Muscle of back (tissue), 3 donors: ENCODE measurements at regions not wholly inside any gene's neighbourhood (a gene's known extent, or its start where the extent isn't known, plus 50 kb on each side); places are given as distances from the start of the nearest gene placed in this dataset.
A peak's percentile ranks its signal among the peaks of the same experiment; 100 is the strongest.
"Not testable (repeated sequence)": the region's sequence is repeated elsewhere in the genome, so short reads cannot be mapped to it uniquely, and the experiment has no call there.

Experiments
- DNase-seq, 3 donors: peaks; one replicate each; pipeline versions ENCODE4 v3.0.0 to v3.0.0-alpha.2; 2013

DNA sequence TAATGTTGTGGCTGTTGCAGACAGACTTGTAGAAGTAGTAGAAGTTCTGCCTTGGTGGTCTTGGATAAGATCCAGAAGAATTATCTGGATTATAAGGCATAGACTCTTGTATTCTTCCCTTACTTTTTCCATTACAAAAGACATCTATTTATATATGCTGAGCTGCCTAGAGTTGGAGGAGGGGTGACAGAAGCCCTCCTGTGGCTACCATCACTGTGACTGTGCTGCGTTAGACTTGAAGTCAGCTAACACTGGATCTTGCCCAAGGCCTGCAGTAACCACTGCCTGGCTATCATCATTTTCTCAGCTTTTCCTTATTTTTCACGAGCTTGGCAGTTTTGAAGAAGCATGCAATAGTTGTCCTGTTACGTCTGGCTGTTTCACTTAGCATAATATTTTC, 684.8 kb upstream of the BCHE start:
- DNase-seq = no peak

DNA sequence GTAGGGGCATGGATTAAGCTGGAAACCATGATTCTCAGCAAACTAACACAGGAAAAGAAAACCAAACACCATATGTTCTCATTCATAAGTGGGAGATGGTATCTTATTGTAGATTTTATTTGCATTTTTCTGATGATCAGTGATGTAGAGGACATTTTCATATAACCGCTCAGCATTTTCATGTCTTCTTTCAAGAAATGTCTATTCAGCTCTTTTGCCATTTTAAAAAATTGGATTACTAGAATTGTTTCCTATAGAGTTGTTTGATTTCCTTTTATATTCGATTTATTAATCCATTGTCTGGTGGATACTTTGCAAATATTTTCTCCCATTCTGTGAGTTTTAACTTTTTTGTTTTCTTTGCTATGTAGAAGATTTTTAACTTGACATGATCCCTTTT, 682.2 kb upstream of the BCHE start:
- DNase-seq = no peak

DNA sequence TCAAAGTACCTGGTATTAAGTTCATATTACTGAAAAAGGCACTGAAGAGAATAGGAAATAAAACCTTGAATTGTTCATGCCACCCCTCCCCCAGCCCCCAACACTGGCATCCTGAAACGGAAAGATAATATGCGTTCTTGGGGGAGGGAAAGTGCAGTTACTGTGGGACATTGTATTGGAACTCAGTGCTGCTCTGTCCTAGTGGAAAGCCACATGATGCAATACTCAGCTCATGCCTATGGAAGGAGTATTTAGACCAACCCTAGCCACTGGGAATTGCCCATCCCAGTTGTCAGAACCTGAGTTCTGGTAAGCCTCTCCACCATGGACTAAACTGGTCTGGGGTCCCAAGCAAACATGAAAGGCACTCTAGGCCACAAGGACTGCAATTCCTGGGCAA, 680.8 kb upstream of the BCHE start:
- no peak for DNase-seq

DNA sequence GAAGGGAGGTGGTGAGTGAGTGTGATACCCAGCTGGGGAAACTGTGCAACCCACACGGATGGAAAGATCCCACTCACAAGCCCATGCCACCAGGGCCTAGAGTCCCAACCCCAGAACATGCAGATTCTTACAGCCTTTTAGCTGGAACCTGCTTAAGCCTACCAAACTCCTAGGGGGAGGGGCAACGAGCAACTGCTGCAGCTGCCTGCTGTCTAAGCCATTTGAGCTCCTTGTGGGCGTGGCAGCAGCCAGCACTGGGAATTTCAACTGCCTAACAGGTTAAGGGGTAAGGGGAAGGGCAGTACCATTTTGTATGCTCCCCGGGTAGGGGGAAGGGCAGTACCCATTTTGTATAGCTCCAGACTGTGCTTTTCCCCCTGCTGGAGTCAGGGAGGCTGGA, 673.2 kb upstream of the BCHE start:
- DNase-seq = no peak

DNA sequence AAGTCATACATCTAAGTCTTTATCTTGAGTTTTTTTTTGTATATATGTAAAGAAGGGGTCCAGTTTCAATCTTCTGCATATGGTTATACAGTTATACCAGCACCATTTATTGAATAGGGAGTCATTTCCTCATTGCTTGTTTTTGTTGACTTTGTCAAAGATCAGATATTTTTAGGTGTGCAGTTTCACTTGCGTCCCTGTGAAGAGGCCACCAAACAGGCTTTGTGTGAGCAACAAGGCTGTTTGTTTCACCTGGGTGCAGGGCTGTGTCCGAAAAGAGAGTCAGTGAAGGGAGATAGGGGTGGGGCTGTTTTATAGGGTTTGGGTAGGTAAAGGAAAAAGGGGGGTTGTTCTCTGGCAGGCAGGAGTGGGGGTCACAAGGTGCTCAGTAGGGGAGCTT, 663.2 kb upstream of the BCHE start:
- DNase-seq = not testable (repeated sequence)

DNA sequence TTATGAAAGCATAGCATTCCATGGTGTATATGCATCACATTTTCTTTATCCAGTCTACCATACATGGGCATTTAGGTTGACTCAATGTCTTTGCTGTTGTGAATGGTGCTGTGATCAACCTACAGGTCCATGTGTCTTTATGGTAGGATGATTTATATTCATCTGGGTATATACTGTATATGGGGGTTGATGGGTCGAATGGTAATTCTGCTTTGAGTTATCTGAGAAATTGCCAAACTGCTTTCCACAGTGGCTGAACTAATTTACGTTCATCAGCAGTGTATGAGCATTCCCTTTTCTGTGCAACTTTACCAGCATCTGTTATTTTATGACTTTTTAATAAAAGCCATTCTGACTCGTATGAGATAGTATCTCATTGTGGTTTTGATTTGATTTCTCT, 662.4 kb upstream of the BCHE start:
- DNase-seq = peak in 1 of 3 donors; percentile 21

DNA sequence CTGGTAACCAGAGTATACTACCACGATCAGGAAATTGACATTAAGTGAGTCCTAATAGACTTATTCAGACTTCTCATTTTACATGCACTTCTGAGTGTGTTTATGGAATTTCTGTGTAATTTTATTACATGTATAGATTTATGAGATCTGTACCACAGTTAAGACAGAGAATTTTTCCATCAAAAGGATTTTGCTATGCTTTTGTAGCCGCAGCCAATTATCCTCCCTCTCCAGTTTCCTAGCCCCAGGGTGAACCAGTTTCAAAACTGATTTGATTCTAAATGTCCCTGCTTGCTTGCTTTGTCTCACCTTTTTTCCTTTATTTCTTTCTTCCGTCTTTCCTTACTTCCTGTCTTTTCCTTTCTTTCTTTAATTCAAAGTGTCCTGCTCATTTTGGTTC, 661.2 kb upstream of the BCHE start:
- DNase-seq = peak in 1 of 3 donors; percentile 6

DNA sequence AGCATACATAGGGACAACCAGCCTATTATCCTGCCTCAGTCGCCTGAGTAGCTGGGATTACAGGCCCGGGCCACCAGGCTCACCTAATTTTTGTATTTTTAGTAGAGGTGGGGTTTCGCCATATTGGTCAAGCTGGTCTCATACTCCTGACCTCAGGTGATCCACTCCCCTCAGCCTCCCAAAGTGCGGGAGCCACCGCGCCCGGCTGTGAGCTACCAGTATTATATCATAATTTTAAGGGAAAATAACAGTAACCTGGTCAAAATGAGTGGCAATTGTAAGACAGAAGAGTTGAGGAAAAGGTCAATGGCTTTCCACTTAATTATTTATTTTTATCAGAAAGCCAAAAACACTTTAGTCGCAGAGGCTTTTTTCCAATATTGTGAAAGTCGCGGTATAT, 652.6 kb upstream of the BCHE start:
- DNase-seq = no peak

DNA sequence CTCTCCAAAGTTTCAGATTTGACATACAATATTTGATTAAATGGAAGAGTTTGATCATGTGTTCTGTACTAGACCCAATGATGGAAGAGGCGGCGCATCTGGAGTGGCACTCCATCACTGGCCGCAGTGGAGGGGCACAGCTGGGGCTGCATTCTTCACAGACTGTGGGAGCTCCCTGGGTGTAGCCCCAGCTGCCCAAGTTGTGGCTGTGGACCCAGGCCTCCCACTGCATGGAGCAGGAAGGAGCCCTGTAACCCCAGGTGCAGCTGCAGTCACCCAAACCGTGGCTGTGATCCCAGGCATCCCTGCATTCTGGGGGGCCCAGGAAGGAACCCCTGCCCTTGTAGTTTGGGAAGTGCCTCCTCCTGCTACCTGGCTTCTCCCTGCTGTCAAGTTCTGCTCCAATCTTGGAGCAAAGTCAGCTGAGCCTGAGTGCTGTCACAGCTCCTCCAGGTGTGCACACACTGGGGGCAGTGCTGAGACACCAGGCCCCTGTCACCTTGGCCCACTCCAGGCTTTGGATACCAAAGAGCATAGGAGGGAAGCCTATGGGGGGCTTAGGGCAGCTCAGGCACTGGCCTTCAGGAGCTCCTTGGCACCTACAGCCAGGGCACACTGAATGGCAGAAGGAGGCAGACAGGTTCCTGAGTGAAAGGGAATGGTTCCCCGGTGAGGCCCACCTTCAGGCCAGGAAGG, 651.9 kb upstream of the BCHE start:
- no peak for DNase-seq

DNA sequence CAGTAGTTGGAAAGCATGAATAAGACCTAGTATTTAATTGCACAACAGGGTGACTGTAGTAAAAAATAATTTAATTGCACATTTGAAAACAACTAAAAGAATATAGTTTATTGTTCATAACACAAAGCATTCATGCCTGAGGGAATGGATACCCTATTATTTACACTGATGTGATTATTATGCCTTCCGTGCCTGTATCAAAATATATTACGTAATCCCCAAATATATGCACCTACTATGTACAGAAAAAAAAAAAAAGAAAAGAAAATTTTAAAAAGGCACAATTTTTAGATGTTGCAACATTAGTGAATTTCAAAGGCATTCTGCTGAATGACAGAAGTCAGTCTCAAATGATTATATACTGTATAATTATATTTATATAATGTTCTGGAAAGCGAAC, 647.2 kb upstream of the BCHE start:
- DNase-seq = no peak

DNA sequence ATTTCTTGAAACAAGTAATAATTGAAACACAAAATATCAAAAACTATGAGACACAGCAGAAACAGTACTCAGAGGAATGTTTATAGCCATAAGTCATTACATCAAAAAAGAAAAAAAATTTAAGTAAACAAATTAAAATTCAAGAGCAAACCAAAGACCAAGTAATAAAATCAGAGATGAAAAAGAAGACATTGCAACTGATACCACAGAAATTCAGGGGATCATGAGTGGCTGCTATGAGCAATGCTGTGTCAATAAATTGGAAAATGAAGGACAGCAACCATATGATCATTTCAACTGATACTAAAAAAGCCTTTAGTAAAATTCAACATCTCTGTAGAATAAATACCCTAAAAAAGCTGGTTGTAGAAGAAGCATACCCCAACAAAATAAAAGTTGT, 644.1 kb upstream of the BCHE start:
- DNase-seq = no peak

DNA sequence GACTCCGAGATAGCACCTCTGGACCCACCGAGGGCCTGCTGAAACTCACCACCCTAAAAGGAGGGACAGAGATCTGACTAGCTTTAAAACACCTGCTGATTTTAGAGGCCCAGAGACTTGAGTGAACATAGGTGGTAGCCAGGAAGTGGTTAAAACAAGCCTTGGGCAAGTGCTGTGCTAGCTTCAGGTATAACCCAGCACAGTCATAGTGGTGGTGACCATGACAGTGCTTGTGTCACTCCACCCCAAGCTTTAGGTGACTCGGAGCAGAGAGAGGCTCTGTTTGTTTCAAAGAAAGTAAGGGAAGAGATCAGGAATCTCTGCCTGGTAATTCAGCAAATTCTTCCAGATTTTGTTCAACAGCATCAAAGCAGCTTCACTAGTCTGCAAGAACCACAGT, 641.1 kb upstream of the BCHE start:
- DNase-seq = no peak

DNA sequence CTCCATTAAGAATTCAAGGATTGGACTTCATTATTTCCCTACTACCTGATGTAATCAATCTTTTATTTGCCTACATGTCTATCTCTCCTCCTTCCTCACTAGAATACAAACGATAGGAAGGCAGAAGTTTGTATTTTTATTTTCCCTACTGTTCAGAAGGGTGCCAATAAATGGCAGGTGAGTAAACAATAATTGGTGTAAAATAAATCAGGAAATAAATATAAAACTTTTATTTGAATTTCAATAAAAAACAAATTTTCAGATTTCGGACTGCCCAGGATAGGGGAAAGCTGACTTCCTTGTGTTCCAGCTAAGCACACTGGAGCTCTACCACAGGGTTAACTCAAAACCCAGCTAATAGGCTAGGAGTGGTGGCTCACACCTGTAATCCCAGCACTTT, 636.3 kb upstream of the BCHE start:
- DNase-seq = no peak

DNA sequence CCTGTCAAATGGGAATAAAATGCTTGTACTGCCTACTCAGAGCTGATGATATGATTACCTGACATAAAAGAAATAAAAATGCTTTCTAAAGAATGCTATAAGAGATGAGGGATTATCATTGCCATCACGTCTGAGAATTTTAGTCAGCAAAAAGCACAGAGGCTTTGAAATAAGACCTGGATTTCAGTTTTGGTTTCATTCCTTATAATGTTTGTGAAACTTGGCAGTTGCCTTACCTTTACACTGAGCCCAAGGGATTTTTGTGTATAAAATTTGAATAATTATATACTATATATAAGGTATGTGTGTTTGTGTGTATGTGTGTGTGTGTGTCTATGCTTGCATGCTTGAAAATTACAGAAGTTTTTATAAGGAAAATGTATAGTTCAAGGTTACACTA, 634.8 kb upstream of the BCHE start:
- no peak for DNase-seq

DNA sequence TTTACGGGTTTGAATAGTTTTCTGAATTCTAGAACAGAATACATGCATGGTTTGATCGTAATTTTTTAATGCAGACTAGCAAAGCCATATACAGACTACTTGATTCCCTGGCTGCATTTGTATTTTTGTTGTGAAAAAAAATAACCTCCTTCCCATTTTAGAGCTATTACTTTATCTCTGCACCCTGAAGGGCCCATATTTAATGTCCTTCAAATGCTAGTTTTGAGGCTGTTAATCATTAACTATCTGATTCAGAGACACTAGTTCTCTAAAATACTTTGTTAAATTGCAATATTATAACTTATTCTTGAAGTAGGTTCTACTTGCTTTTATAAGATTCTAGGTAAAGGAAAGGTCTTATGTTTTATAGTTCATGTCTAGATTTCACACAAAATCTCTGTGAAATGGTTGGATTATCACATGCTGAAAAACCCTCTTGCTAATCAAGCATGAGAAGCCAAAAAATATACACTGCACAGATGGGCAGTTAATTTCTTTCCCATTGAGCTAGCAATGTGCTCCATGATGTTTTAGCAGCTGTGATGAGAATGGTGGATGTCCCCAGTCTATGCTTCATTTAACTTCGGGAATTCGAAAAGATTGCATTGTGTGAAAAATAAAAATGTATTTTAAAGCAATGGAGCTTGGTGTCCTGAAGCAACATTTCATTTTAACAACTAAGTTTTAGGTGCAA, 634.0 kb upstream of the BCHE start:
- DNase-seq = peak in 1 of 3 donors; percentile 7

DNA sequence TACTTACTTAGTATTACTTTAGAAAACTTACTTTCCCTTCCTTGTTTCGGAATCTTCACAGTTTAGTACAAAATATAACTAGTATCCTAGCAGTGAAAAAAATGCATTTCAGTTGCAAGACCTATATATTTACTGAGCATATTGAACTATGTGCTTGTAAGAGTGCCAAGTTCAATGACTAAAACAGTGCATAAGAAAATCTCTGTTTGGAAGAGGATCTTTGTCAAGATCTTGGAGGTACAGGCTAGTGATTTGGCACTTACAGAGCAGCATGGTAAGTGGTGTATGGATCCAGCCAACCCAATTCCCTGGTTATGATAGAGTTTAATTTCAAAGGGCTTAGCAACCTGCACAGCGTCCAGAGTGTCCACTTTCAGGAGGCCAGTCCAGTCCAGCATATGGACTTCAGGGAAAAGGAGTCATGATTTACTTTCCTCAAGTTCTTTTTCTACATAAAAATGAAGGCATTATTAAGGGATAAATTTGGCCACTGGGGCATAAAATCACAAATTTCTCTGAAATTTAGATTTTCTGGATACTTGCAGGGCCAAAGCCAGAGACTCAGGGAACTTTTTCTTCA, 625.8 kb upstream of the BCHE start:
- peak in 2 of 3 donors; percentile 22 to 79 for DNase-seq

DNA sequence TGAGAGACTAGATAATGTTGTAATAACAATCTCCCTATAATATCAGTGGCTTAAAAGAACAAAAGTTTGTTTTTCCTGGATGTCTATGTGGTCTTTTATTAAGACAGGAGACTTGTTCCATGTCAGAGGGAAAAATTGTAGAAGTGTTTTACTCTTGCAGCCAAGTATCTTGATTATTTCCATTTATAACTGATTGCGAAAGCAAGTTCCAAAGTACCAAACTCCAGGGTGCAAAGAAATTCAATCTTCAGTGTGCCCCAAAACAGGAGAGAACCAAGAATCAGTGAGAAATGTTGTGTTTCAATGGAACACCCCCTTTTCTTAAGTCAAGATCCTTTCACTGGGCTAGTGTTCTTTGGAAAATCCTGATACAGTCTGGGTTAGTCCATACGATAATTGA, 624.4 kb upstream of the BCHE start:
- peak in 1 of 3 donors; percentile 24 for DNase-seq

DNA sequence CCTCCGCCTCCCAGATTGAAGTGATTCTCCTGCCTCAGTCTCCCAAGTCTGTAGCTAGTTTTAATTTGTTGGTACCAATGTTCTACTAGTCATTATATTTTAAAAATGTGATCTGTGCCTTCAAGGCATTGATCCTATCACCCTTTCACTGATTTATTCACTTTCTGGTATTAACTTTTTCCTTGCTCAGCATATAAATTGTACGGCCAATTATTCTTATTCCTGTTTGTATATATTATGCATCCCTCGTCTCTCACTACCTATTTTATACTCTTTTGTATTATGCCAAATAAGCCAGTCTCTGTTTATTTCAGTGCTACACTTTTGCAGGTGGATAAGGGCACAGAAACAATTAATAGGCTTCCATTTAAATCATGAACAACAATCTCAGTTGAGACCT, 620.2 kb upstream of the BCHE start:
- no peak for DNase-seq

DNA sequence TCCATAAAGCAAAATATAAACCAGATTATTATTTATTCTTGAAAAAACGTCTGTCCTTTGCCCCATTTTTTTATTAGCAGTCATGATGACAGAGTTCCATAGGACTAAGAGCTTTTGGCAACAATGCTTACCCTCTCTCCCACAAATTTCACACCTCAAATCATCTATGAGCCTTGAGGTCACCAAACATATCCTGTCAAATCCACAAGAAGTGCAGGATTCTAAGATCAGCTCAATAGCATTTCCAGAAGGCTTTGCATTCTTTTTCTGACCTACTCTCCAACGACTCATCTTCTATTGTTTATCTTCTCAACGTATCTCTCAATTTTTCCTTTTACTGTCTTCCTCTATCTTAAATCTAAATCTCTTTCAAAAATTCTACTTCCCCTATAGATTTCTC, 619.1 kb upstream of the BCHE start:
- DNase-seq = peak in 1 of 3 donors; percentile 65

DNA sequence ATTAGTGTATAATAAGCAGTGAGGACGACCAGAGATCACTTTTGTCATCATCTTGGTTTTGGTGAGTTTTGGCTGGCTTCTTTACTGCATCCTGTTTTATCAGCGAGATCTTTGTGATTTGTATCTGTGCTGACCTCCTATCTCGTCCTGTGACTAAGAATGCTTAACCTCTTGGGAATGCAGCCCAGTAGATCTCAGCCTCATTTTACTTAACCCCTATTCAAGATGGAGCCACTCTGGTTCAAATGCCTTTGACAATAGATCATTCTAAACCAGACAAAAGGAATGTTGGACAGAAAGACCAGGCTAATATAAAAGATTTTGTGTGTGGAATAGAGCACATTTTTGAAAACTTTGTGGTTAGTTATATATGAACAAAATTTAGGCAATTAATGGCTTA, 618.5 kb upstream of the BCHE start:
- DNase-seq = peak in 1 of 3 donors; percentile 83

DNA sequence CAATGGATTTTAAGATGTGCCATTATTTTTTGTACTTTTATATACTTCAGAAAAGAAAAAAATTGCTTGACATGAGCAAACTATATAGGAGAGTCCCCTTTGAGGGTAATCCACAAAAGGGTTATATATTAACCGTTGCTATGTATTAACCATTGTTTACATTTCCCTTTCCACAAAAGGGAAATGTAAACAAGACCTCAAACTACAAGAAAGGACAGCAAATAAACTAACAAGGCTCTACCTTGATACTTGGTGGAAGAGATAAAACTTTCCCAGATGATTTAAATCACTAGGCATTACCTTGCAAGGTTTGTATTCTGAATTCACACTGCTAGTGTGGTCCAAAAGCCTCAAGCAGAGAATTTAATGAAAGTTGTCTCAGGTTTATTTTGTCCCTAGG, 616.3 kb upstream of the BCHE start:
- DNase-seq = no peak

DNA sequence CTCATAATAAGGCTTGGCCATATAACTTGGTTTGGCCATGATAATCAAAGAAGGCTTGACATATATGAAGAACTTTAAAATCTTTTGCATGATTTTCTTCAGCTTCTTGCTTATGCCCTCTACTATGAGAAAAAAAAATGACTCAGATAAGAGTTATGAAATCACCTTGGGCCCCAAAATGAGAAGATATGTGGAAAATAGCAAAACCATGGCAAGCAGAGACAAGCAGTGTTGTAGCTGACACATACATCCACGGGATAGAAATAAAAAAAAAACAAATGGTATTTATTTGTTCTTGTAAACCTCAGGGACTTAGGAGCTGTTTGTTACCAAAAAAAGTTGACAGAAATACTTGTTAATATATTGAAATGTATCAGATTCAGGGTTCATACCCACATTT, 614.8 kb upstream of the BCHE start:
- DNase-seq = no peak

DNA sequence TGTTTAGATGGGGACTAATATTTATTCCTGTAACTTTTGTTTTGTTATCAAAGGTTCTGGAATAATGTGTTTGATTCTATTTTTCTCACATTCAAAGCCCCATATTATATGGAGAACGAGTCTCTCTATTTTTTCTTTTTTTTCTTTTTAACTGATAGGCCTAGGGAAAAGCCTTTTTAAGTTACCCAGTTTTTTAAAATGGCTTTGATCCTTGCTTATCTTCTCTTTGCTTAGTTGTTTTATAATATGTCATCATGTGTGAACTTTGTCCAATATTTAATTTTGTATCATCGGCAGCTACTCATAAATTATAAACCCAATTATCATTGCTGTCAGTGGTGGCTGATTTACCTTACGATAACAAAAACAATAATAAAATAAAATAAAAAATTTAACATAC, 610.3 kb upstream of the BCHE start:
- DNase-seq = no peak

DNA sequence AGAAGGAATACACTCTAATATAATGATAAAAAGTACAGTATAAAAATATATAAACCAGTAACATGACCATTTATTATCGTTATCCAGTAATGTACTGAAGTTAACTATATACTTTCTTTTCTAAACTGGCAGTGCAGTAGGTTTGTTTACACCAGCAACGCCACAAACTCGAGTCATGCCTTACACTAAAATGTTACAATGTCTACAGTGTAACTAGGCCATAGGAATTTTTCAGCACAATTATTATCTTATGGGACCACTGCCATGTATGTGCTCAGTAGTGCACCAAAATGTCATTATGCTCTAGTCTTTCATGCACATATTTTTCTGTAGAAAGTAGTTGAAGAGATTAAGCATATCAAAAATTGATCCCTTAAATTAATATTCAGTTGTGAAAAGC, 609.8 kb upstream of the BCHE start:
- no peak for DNase-seq
